ENCODE measurements at regions not wholly inside any gene's neighbourhood (a gene's known extent, or its start where the extent isn't known, plus 50 kb on each side); places are given as distances from the start of the nearest gene placed in this dataset.

- Histone ChIP-seq H3K4me2 (ENCODE audit: unreplicated experiment) (no peak overlapping the region), H3K79me2 (ENCODE audit: insufficient read depth) (no peaks in the 10 kb centered on the region), H3K4me1 (ENCODE audit: insufficient read depth) (no peaks in the 10 kb centered on the region), H3K9ac (no peak overlapping the region), H3K9me2 (ENCODE audit: insufficient read depth) (no peaks in the 10 kb centered on the region; the same call in 1 of the 2 replicates), H3K27ac (no peak overlapping the region), H3K9me3 (ENCODE audit: low read depth) (no peaks in the 10 kb centered on the region), H3F3A (ENCODE audit: insufficient read depth) (no peaks in the 10 kb centered on the region), H3K27me3 (replicated peaks; ENCODE audit: insufficient read depth) (no peaks in the 10 kb centered on the region), H3K36me3 (ENCODE audit: low read depth) (no peaks in the 10 kb centered on the region), H2AFZ (no peak overlapping the region), H4K20me1 (ENCODE audit: insufficient read depth) (no peaks in the 10 kb centered on the region), H3K4me3 (no peak overlapping the region)
- in situ Hi-C loops (cut with MboI), result no loop called here
- WGBS, 2 experiments (ENCODE audit: low coverage in 1 of 2, low lambda C conversion rate in 2 of 2, missing lambda C conversion rate in 2 of 2), result 58 to 59% methylated on average over 12 of the region's 12 CpGs
- DNase-seq, result no peak
- no peak for TF ChIP-seq EZH2 (IDR thresholded peaks at IDR 0.05; ENCODE audit: insufficient read depth, poor library complexity, severe bottlenecking)
- no peak for TF ChIP-seq EZH2phosphoT487 (IDR thresholded peaks at IDR 0.05; ENCODE audit: insufficient read depth, low read depth)
These were observed 195.4 kb downstream of the TBXT start for GRCh38 chr6:165972139-165972802.

GRCh38 chr6:165971202-165971601 is 196.4 kb downstream of the TBXT start:
- TF ChIP-seq EZH2phosphoT487 (IDR thresholded peaks at IDR 0.05; ENCODE audit: insufficient read depth, low read depth), result no peak
- TF ChIP-seq EZH2 (IDR thresholded peaks at IDR 0.05; ENCODE audit: insufficient read depth, poor library complexity, severe bottlenecking), result no peak
- 54 to 60% methylated on average over 4 of the region's 4 CpGs for WGBS, 2 experiments (ENCODE audit: low coverage in 1 of 2, low lambda C conversion rate in 2 of 2, missing lambda C conversion rate in 2 of 2)
- H4K20me1 ChIP-seq (ENCODE audit: insufficient read depth), result no peaks in the 10 kb centered on the region
- no peaks in the 10 kb centered on the region for H3F3A ChIP-seq (ENCODE audit: insufficient read depth)
- H3K9me2 ChIP-seq (ENCODE audit: insufficient read depth), result no peaks in the 10 kb centered on the region; the same call in 1 of the 2 replicates
- no peaks in the 10 kb centered on the region for H3K36me3 ChIP-seq (ENCODE audit: low read depth)
- in situ Hi-C loops (cut with MboI), result no loop called here
- no peak overlapping the region for H3K4me2 ChIP-seq (ENCODE audit: unreplicated experiment)
- H3K4me3 ChIP-seq, result no peak overlapping the region
- no peaks in the 10 kb centered on the region for H3K4me1 ChIP-seq (ENCODE audit: insufficient read depth)
- H2AFZ ChIP-seq, result no peak overlapping the region
- H3K9ac ChIP-seq, result no peak overlapping the region
- DNase-seq, result no peak
- H3K9me3 ChIP-seq (ENCODE audit: low read depth), result no peaks in the 10 kb centered on the region
- H3K79me2 ChIP-seq (ENCODE audit: insufficient read depth), result no peaks in the 10 kb centered on the region
- no peaks in the 10 kb centered on the region for H3K27me3 ChIP-seq (replicated peaks; ENCODE audit: insufficient read depth)
- H3K27ac ChIP-seq, result no peak overlapping the region

GRCh38 chr6:165970001-165970400 is 197.7 kb downstream of the TBXT start:
- Histone ChIP-seq H3K79me2 (ENCODE audit: insufficient read depth) (no peaks in the 10 kb centered on the region), H3K9me2 (ENCODE audit: insufficient read depth) (no peaks in the 10 kb centered on the region; the same call in 1 of the 2 replicates), H3K27me3 (replicated peaks; ENCODE audit: insufficient read depth) (no peaks in the 10 kb centered on the region), H3K27ac (no peak overlapping the region), H2AFZ (no peak overlapping the region), H3K9ac (no peak overlapping the region), H3K9me3 (ENCODE audit: low read depth) (no peaks in the 10 kb centered on the region), H3K4me3 (no peak overlapping the region), H3K4me1 (ENCODE audit: insufficient read depth) (no peaks in the 10 kb centered on the region), H4K20me1 (ENCODE audit: insufficient read depth) (no peaks in the 10 kb centered on the region), H3F3A (ENCODE audit: insufficient read depth) (no peaks in the 10 kb centered on the region), H3K4me2 (ENCODE audit: unreplicated experiment) (no peak overlapping the region), H3K36me3 (ENCODE audit: low read depth) (no peaks in the 10 kb centered on the region)
- TF ChIP-seq EZH2 (IDR thresholded peaks at IDR 0.05; ENCODE audit: insufficient read depth, poor library complexity, severe bottlenecking), result no peak
- TF ChIP-seq EZH2phosphoT487 (IDR thresholded peaks at IDR 0.05; ENCODE audit: insufficient read depth, low read depth), result no peak
- 50 to 58% methylated on average over 4 of the region's 4 CpGs for WGBS, 2 experiments (ENCODE audit: low coverage in 1 of 2, low lambda C conversion rate in 2 of 2, missing lambda C conversion rate in 2 of 2)
- in situ Hi-C loops (cut with MboI), result no loop called here
- DNase-seq, result no peak

- Histone ChIP-seq H3K36me3 (ENCODE audit: low read depth) (no peaks in the 10 kb centered on the region), H2AFZ (no peak overlapping the region), H3K9ac (no peak overlapping the region), H3K9me2 (ENCODE audit: insufficient read depth) (no peaks in the 10 kb centered on the region; the same call in 1 of the 2 replicates), H4K20me1 (ENCODE audit: insufficient read depth) (no peaks in the 10 kb centered on the region), H3F3A (ENCODE audit: insufficient read depth) (no peaks in the 10 kb centered on the region), H3K4me1 (ENCODE audit: insufficient read depth) (no peaks in the 10 kb centered on the region), H3K4me2 (ENCODE audit: unreplicated experiment) (no peak overlapping the region), H3K4me3 (no peak overlapping the region), H3K79me2 (ENCODE audit: insufficient read depth) (no peaks in the 10 kb centered on the region), H3K27ac (no peak overlapping the region), H3K9me3 (ENCODE audit: low read depth) (no peaks in the 10 kb centered on the region), H3K27me3 (replicated peaks; ENCODE audit: insufficient read depth) (no peaks in the 10 kb centered on the region)
- no peak for DNase-seq
- whole genome bisulfite sequencing, 2 experiments (ENCODE audit: low coverage in 1 of 2, low lambda C conversion rate in 2 of 2, missing lambda C conversion rate in 2 of 2), result 68 to 77% methylated on average over 6 of the region's 6 CpGs
- in situ Hi-C loops (cut with MboI), result no loop called here
- TF ChIP-seq EZH2phosphoT487 (IDR thresholded peaks at IDR 0.05; ENCODE audit: insufficient read depth, low read depth), result no peak
- no peak for TF ChIP-seq EZH2 (IDR thresholded peaks at IDR 0.05; ENCODE audit: insufficient read depth, poor library complexity, severe bottlenecking)
These were observed 198.5 kb downstream of the TBXT start for GRCh38 chr6:165969184-165969583.
